GM10266 (cell line): ENCODE measurements at regions not wholly inside any gene's neighbourhood (a gene's known extent, or its start where the extent isn't known, plus 50 kb on each side); places are given as distances from the start of the nearest gene placed in this dataset.

Experiments
- DNase-seq: peaks from one replicate; pipeline ENCODE4 v3.0.0; 2012; ENCODE audit errors: extremely low spot score
- TF ChIP-seq, protein P1 (sequence below): IDR thresholded peaks from 2 replicates; pipeline ENCODE4 v1.5.1; 2012; ENCODE audit warnings: mild to moderate bottlenecking, low read depth; ENCODE audit not compliant: control insufficient read depth, insufficient read depth; ENCODE audit errors: missing control alignments

GRCh38 chrX:5788910-5789309 lies 439.8 kb downstream of the NLGN4X start:
- TF ChIP-seq, protein P1, sequence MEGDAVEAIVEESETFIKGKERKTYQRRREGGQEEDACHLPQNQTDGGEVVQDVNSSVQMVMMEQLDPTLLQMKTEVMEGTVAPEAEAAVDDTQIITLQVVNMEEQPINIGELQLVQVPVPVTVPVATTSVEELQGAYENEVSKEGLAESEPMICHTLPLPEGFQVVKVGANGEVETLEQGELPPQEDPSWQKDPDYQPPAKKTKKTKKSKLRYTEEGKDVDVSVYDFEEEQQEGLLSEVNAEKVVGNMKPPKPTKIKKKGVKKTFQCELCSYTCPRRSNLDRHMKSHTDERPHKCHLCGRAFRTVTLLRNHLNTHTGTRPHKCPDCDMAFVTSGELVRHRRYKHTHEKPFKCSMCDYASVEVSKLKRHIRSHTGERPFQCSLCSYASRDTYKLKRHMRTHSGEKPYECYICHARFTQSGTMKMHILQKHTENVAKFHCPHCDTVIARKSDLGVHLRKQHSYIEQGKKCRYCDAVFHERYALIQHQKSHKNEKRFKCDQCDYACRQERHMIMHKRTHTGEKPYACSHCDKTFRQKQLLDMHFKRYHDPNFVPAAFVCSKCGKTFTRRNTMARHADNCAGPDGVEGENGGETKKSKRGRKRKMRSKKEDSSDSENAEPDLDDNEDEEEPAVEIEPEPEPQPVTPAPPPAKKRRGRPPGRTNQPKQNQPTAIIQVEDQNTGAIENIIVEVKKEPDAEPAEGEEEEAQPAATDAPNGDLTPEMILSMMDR = no peak
- DNase-seq = no peak

DNA sequence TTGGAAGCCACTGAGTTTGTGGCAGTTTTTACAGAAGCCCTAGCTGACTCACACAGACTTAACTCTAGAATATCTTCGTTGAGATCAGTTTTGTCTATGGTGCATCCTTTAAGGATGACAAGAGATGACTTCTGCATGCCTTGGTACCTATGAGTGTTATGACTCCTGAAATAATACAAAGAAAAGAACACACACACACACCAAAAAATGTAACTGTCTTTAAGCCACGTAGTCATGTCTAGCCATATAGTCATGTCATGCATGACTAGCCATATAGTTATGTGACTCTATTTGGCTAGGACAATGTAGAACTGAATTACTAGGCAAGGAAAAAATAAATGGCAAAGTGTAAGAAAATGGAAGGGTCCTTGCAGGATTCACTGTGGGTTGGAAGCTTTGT lies 447.8 kb downstream of the NLGN4X start:
- TF ChIP-seq, protein P1 = no peak
- no peak for DNase-seq

DNA sequence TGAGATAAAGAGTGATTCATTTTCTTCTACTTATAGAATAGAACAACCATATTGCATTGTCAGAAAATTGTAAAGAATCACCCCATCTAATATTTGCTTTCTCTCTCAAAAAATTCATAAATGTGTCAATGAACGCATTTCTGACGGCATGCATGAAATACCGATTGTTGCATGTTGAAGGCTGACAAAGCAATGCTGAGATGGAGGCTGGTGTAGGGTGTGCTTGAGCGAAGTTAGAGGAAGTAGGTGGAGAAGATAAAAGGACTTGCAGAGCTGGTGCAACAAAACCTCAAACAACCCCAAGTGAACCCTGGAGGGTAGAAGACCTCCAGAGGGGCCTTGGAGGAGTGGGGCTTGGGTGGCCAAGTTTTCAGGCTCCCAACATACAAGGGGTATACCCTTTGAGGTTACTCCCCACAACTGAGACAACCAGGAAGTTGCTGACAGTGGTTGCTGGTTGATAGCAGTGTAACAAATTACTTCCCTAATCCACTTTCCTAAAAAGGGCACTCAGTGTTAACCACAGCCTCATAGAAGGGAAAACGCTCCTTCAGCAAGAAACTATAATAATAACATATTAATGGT lies 452.7 kb downstream of the NLGN4X start:
- TF ChIP-seq, protein P1 = no peak

GRCh38 chrX:5774446-5774845 lies 454.2 kb downstream of the NLGN4X start:
- TF ChIP-seq, protein P1 = no peak
- DNase-seq = no peak

More for the DNA sequence above, 452.7 kb downstream of the NLGN4X start:
- no peak for DNase-seq

- TF ChIP-seq, protein P1 = no peak
- DNase-seq = no peak
Observed at GRCh38 chrX:5771441-5771840, 457.2 kb downstream of the NLGN4X start.

- no peak for DNase-seq
- TF ChIP-seq, protein P1 = no peak
Observed at GRCh38 chrX:5756616-5757015, 472.1 kb downstream of the NLGN4X start.

DNA sequence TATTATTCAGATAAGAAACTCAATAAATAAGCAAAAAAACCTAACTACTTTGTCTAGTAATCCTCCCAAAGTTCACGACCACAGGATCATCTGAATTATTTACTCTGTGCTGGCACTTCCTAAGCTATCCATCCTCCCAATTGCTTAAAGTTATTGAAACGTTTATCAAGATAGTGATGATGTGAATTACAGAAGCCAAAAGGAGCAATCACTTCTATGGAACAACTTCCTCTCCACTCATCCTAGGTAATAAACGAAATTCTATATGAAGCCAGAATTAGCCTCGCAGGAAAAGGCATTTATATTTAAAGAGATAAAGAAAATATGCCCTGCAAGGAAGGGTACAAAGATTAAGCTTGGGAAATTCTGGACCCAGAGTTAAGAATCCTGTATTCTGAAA lies 475.4 kb downstream of the NLGN4X start:
- TF ChIP-seq, protein P1 = no peak
- no peak for DNase-seq
